H1 (cell line): ENCODE measurements at regions not wholly inside any gene's neighbourhood (a gene's known extent, or its start where the extent isn't known, plus 50 kb on each side); places are given as distances from the start of the nearest gene placed in this dataset.

Experiments
- CTCF ChIA-PET: fragments of 300-600 bp; sonication (Branson Sonifier 250); formaldehyde crosslinking; loops from one replicate; lab custom pipeline; 2021; ENCODE audit not compliant: partially characterized antibody; lab: Charles Lee
- POLR2A ChIA-PET: fragments of 300-600 bp; sonication (Branson Sonifier 250); formaldehyde crosslinking; loops from one replicate; lab custom pipeline; 2021; ENCODE audit warnings: inconsistent platforms; ENCODE audit not compliant: partially characterized antibody; lab: Charles Lee
- DNase-seq, 2 experiments: peaks; one replicate each; pipeline versions ENCODE4 v3.0.0 to v3.0.0-alpha.2; 2010 to 2022; ENCODE audit warnings: low spot score in 2 of 2, low read depth in 1 of 2, mixed read lengths in 1 of 2
- FAIRE-seq: peaks from 2 replicates; lab custom pipeline; 2011; peaks lifted over from hg19 to GRCh38; lab: Jason Lieb, UNC
- H2AFZ ChIP-seq: 2 replicates; pipeline ENCODE4 v1.8.1; 2012; ENCODE audit warnings: low read length, inconsistent platforms
- H2AK5ac ChIP-seq: 2 replicates; pipeline ENCODE4 v1.6.1; 2013; ENCODE audit warnings: low read depth, low read length
- H2BK120ac ChIP-seq: replicated peaks from 2 replicates; pipeline ENCODE3; 2013; ENCODE audit warnings: low read depth, low read length, inconsistent platforms
- H2BK12ac ChIP-seq: 2 replicates; pipeline ENCODE4 v1.6.1; 2013; ENCODE audit warnings: low read depth, low read length
- H2BK15ac ChIP-seq: 2 replicates; pipeline ENCODE4 v1.6.1; 2013; ENCODE audit warnings: low read length
- H2BK20ac ChIP-seq: 2 replicates; pipeline ENCODE4 v1.6.1; 2013; ENCODE audit warnings: low read length
- H2BK5ac ChIP-seq: 2 replicates; pipeline ENCODE4 v1.6.1; 2013; ENCODE audit warnings: low read depth, low read length
- H3K14ac ChIP-seq: 2 replicates; pipeline ENCODE4 v1.6.1; 2013; ENCODE audit warnings: inconsistent platforms; ENCODE audit not compliant: insufficient read length
- H3K18ac ChIP-seq: 2 replicates; pipeline ENCODE4 v1.6.1; 2013; ENCODE audit warnings: low read length; ENCODE audit errors: extremely low read depth
- H3K23ac ChIP-seq: 2 replicates; pipeline ENCODE4 v1.6.1; 2013; ENCODE audit warnings: inconsistent platforms; ENCODE audit not compliant: insufficient read length
- H3K23me2 ChIP-seq: 2 replicates; pipeline ENCODE4 v1.6.1; 2013; ENCODE audit warnings: low read depth, low read length
- H3K27ac ChIP-seq: 2 replicates; pipeline ENCODE4 v1.6.1; 2011; ENCODE audit warnings: low read depth, low read length, inconsistent platforms
- H3K27me3 ChIP-seq, 4 experiments: replicated peaks in 1 of 4; 1 replicate in 1 of 4; 2 replicates in 3 of 4; pipeline versions ENCODE4 v1.6.1 to v1.8.1; 2011 to 2013; ENCODE audit warnings: low read length in 3 of 4, mild to moderate bottlenecking in 3 of 4, inconsistent platforms in 2 of 4, mixed read lengths in 2 of 4, moderate library complexity in 1 of 4; ENCODE audit not compliant: control insufficient read depth in 3 of 4, insufficient read depth in 3 of 4; ENCODE audit errors: extremely low read depth in 1 of 4
- H3K36me3 ChIP-seq, 4 experiments: 2 replicates each; pipeline versions ENCODE4 v1.6.1 to v1.8.1; 2011 to 2013; ENCODE audit warnings: mild to moderate bottlenecking in 4 of 4, low read length in 3 of 4, moderate library complexity in 2 of 4, control low read depth in 1 of 4, inconsistent platforms in 1 of 4; ENCODE audit not compliant: insufficient read depth in 4 of 4, control insufficient read depth in 2 of 4
- H3K4ac ChIP-seq: replicated peaks from 2 replicates; pipeline ENCODE3; 2013; ENCODE audit warnings: low read length, low read depth, mixed read lengths, inconsistent platforms; ENCODE audit not compliant: insufficient read length
- H3K4me1 ChIP-seq, 4 experiments: replicated peaks in 1 of 4; 1 replicate in 1 of 4; 2 replicates in 3 of 4; pipeline versions ENCODE4 v1.6.1 to v1.8.1; 2011 to 2013; ENCODE audit warnings: low read length in 3 of 4, inconsistent platforms in 2 of 4, mixed read lengths in 1 of 4; ENCODE audit not compliant: insufficient read depth in 4 of 4, control insufficient read depth in 3 of 4
- H3K4me2 ChIP-seq, 2 experiments: 2 replicates each; pipeline versions ENCODE4 v1.6.1 to v1.8.1; 2011 to 2013; ENCODE audit warnings: low read depth in 2 of 2, low read length in 2 of 2, control low read depth in 1 of 2, inconsistent platforms in 1 of 2, mild to moderate bottlenecking in 1 of 2; ENCODE audit not compliant: insufficient read depth in 1 of 2
- H3K4me3 ChIP-seq, 4 experiments: fragments of 200-600, 300-600 bp in 1 of 4; sonication (generic), shearing (Covaris generic), sonication (Bioruptor Twin) in 1 of 4; 2 replicates each; pipeline versions ENCODE4 v1.5.1 to v1.8.1; 2011 to 2016; ENCODE audit warnings: low read length in 4 of 4, low read depth in 3 of 4, control low read depth in 2 of 4, inconsistent platforms in 2 of 4, mild to moderate bottlenecking in 2 of 4, mixed read lengths in 1 of 4, moderate library complexity in 1 of 4; ENCODE audit not compliant: insufficient read depth in 2 of 4; ENCODE audit errors: extremely low read depth in 1 of 4
- H3K56ac ChIP-seq: replicated peaks from 2 replicates; pipeline ENCODE3; 2013; ENCODE audit warnings: low read depth, mild to moderate bottlenecking, mixed read lengths, low read length, inconsistent platforms; ENCODE audit not compliant: insufficient read length
- H3K79me1 ChIP-seq: 2 replicates; pipeline ENCODE4 v1.6.1; 2013; ENCODE audit warnings: low read depth, low read length, control low read depth
- H3K79me2 ChIP-seq, 2 experiments: 2 replicates each; pipeline versions ENCODE4 v1.6.1 to v1.8.1; 2012 to 2013; ENCODE audit warnings: low read length in 2 of 2, mild to moderate bottlenecking in 2 of 2, inconsistent platforms in 1 of 2; ENCODE audit not compliant: insufficient read depth in 2 of 2, control insufficient read depth in 1 of 2
- H3K9ac ChIP-seq, 4 experiments: replicated peaks in 1 of 4; 1 replicate in 1 of 4; 2 replicates in 3 of 4; pipeline versions ENCODE4 v1.6.1 to v1.8.1; 2011 to 2013; ENCODE audit warnings: low read depth in 3 of 4, low read length in 3 of 4, control low read depth in 2 of 4, mild to moderate bottlenecking in 2 of 4, moderate library complexity in 2 of 4, inconsistent platforms in 1 of 4; ENCODE audit errors: extremely low read depth in 1 of 4
- H3K9me3 ChIP-seq, 2 experiments: 2 replicates each; pipeline versions ENCODE4 v1.6.1 to v1.8.1; 2012 to 2013; ENCODE audit warnings: mild to moderate bottlenecking in 2 of 2, moderate library complexity in 2 of 2, control low read depth in 1 of 2, inconsistent platforms in 1 of 2, low read depth in 1 of 2, low read length in 1 of 2, mixed read lengths in 1 of 2; ENCODE audit not compliant: insufficient read depth in 2 of 2
- H4K20me1 ChIP-seq, 2 experiments: replicated peaks in 1 of 2; 2 replicates each; pipeline versions ENCODE3 to v1.8.1; 2011 to 2013; ENCODE audit warnings: inconsistent platforms in 2 of 2, low read length in 2 of 2, mild to moderate bottlenecking in 1 of 2; ENCODE audit not compliant: insufficient read depth in 2 of 2, control insufficient read depth in 1 of 2
- H4K5ac ChIP-seq: 2 replicates; pipeline ENCODE4 v1.6.1; 2013; ENCODE audit warnings: low read length, low read depth, mixed read lengths, inconsistent platforms; ENCODE audit not compliant: insufficient read length
- H4K8ac ChIP-seq: 2 replicates; pipeline ENCODE4 v1.8.0; 2013; ENCODE audit warnings: mild to moderate bottlenecking, moderate library complexity, low read length, inconsistent platforms; ENCODE audit not compliant: insufficient read depth; ENCODE audit errors: extremely low read depth
- H4K91ac ChIP-seq: replicated peaks from 2 replicates; pipeline ENCODE3; 2013; ENCODE audit warnings: low read length, mixed read lengths, inconsistent platforms; ENCODE audit not compliant: insufficient read length
- CREB1 ChIP-seq: IDR thresholded peaks from 2 replicates; pipeline ENCODE4 v1.6.1; 2012; ENCODE audit warnings: inconsistent platforms
- CTBP2 ChIP-seq: IDR thresholded peaks from 2 replicates; pipeline ENCODE4 v1.7.0; 2011; ENCODE audit warnings: borderline replicate concordance, mild to moderate bottlenecking, moderate library complexity, mixed read lengths, low read length; ENCODE audit not compliant: insufficient read depth, insufficient read length
- NRF1 ChIP-seq: IDR thresholded peaks from 2 replicates; pipeline ENCODE4 v1.6.1; 2011; ENCODE audit warnings: mild to moderate bottlenecking, low read depth, low read length, improper control_type of control experiment
- POLR2AphosphoS5 ChIP-seq: IDR thresholded peaks from 2 replicates; pipeline ENCODE4 v1.6.1; 2011; ENCODE audit warnings: low read depth, low read length
- RFX5 ChIP-seq: IDR thresholded peaks from 2 replicates; pipeline ENCODE4 v1.6.1; 2011; ENCODE audit warnings: low read depth, low read length, improper control_type of control experiment, borderline replicate concordance
- SP2 ChIP-seq: IDR thresholded peaks from 2 replicates; pipeline ENCODE4 v1.6.1; 2012; ENCODE audit warnings: mild to moderate bottlenecking, low read length, inconsistent platforms
- WGBS, 2 experiments: shearing (Covaris generic) in 1 of 2; methylation state at CpG; one replicate each; pipeline versions ENCODE4 v1.1.6 to v1.1.7; 2013 to 2015; ENCODE audit warnings: low lambda C conversion rate in 2 of 2, mixed read lengths in 2 of 2, inconsistent platforms in 1 of 2, low coverage in 1 of 2, missing lambda C conversion rate in 1 of 2; ENCODE audit not compliant: insufficient replicate concordance in 2 of 2, insufficient coverage in 1 of 2, insufficient read length in 1 of 2; ENCODE audit errors: extremely low coverage in 1 of 2, missing lambda C conversion rate in 1 of 2; 5-methylcytosine and 5-hydroxymethylcytosine counted together

- H3K79me1 ChIP-seq, result no peaks in the 10 kb centered on the region
- H3K9ac ChIP-seq, result no peak overlapping the region
- H3K18ac ChIP-seq, result no peak overlapping the region
- peaks cover 2 to 11% (median 5%) of the 10 kb centered on the region in 4 experiments; a peak in 4 of 7 replicates for H3K4me1 ChIP-seq
- no peak overlapping the region for H4K91ac ChIP-seq
- no peak overlapping the region for H4K8ac ChIP-seq
- ChIA-PET POLR2A (no interaction called here), CTCF (interaction anchor here (1.2 kb wide), 1 partner anchor 24 kb away, joined by 4 read pairs; no protein-coding TSS in a partner anchor)
- no peaks in the 10 kb centered on the region for H4K20me1 ChIP-seq
- no peak for TF ChIP-seq RFX5
- TF ChIP-seq POLR2AphosphoS5, result no peak
- no peak for TF ChIP-seq SP2
- no peak for TF ChIP-seq CREB1
- no peak for TF ChIP-seq NRF1
- TF ChIP-seq CTBP2, result no peak
- no peak overlapping the region for H2BK120ac ChIP-seq
- H3K4me3 ChIP-seq, result no peak overlapping the region
- FAIRE-seq, result no peak
- H3K27me3 ChIP-seq, result no peaks in the 10 kb centered on the region
- peak overlapping the region; percentile 6; the same call in 1 of the 2 replicates for H2AFZ ChIP-seq
- H2BK5ac ChIP-seq, result no peak overlapping the region
- no peak overlapping the region for H3K27ac ChIP-seq
- 0 out of 4 replicates have a peak overlapping the region, but pooled peaks of 1 of the 2 experiments have one; percentile 17 for H3K4me2 ChIP-seq
- H2BK20ac ChIP-seq, result no peak overlapping the region
- no peak overlapping the region for H2AK5ac ChIP-seq
- H3K9me3 ChIP-seq, result no peaks in the 10 kb centered on the region
- no peaks in the 10 kb centered on the region for H3K79me2 ChIP-seq
- WGBS, 2 experiments, result 77% methylated on average over 4 of the region's 4 CpGs; no CpG with 5 or more reads in 1 of the 2 experiments
- H3K14ac ChIP-seq, result no peak overlapping the region
- no peak overlapping the region for H2BK12ac ChIP-seq
- H3K23ac ChIP-seq, result no peak overlapping the region
- H3K56ac ChIP-seq, result no peak overlapping the region
- no peaks in the 10 kb centered on the region for H3K36me3 ChIP-seq
- no peak for DNase-seq
- 0 out of 2 replicates have a peak overlapping the region, but pooled peaks have one; percentile 76 for H2BK15ac ChIP-seq
- no peak overlapping the region for H4K5ac ChIP-seq
- H3K23me2 ChIP-seq, result no peaks in the 10 kb centered on the region
- H3K4ac ChIP-seq, result no peak overlapping the region
These were observed 76.2 kb upstream of the CADM1 start for GRCh38 chr11:115580416-115580815.
